Sigmoid colon (tissue), 6 donors: ENCODE measurements at regions not wholly inside any gene's neighbourhood (a gene's known extent, or its start where the extent isn't known, plus 50 kb on each side); places are given as distances from the start of the nearest gene placed in this dataset.
"Not testable (repeated sequence)": the region's sequence is repeated elsewhere in the genome, so short reads cannot be mapped to it uniquely, and the experiment has no call there.

ENCODE experiments used
- DNase-seq: peaks from one replicate; pipeline ENCODE4 v3.0.0-alpha.2; 2019
- H3K27ac ChIP-seq, 4 donors: fragments of 200-600 bp; sonication (generic); one replicate each; pipeline ENCODE4 v1.5.1; 2016 to 2019; ENCODE audit warnings: mild to moderate bottlenecking in 1 of 4
- H3K27me3 ChIP-seq, 3 donors: fragments of 200-600 bp; sonication (generic); one replicate each; pipeline ENCODE4 v1.5.1; 2019; ENCODE audit warnings: mild to moderate bottlenecking in 1 of 3
- H3K36me3 ChIP-seq, 4 donors: fragments of 200-600 bp; sonication (generic); one replicate each; pipeline ENCODE4 v1.5.1; 2016 to 2019
- H3K4me1 ChIP-seq, 4 donors: fragments of 200-600 bp; sonication (generic); one replicate each; pipeline ENCODE4 v1.5.1; 2017 to 2019
- H3K4me3 ChIP-seq, 4 donors: fragments of 200-600 bp; sonication (generic); one replicate each; pipeline ENCODE4 v1.5.1; 2017 to 2019; ENCODE audit warnings: mild to moderate bottlenecking in 2 of 4, moderate library complexity in 1 of 4
- H3K9me3 ChIP-seq, 4 donors: fragments of 200-600 bp in 3 of 4; sonication (generic) in 3 of 4; one replicate each; pipeline versions ENCODE4 v1.5.1 to v1.6.1; 2013 to 2019
- CTCF ChIP-seq, 4 experiments: fragments of 450-650 bp in 3 of 4; fragments of 200-600 bp in 1 of 4; IDR thresholded peaks; one replicate each; pipeline ENCODE4 v1.5.1; 2016 to 2019; ENCODE audit warnings: antibody characterized with exemption in 4 of 4, mild to moderate bottlenecking in 3 of 4, moderate library complexity in 2 of 4
- EP300 ChIP-seq, 4 donors: sonication (generic); formaldehyde crosslinking; IDR thresholded peaks; one replicate each; pipeline ENCODE4 v1.6.1; 2017; ENCODE audit warnings: antibody characterized with exemption in 4 of 4
- POLR2A ChIP-seq, 2 donors: fragments of 450-650 bp; IDR thresholded peaks; one replicate each; pipeline ENCODE4 v1.6.1; 2016; ENCODE audit warnings: antibody characterized with exemption in 2 of 2, mild to moderate bottlenecking in 2 of 2, moderate library complexity in 2 of 2
- POLR2AphosphoS5 ChIP-seq, 4 donors: sonication (generic); formaldehyde crosslinking; IDR thresholded peaks; one replicate each; pipeline ENCODE4 v1.6.1; 2017; ENCODE audit warnings: antibody characterized with exemption in 4 of 4
- WGBS, 2 donors: extraction: QIAGEN DNeasy Blood & Tissue Kit; methylation state at CpG; one replicate each; pipeline ENCODE4 v1.1.7; 2013; 5-methylcytosine and 5-hydroxymethylcytosine counted together
- intact Hi-C: fragments of 100-400 bp; cut with DNase I; formaldehyde crosslinking; loops from one replicate; pipeline ENCODE4 v1.15.1; 2023
- donor health status: healthy with polysubstance abuse.
- donor health status: healthy.

- H3K36me3 ChIP-seq, result no peaks in the 10 kb centered on the region
- no peaks in the 10 kb centered on the region for H3K27me3 ChIP-seq
- no peak overlapping the region for H3K4me3 ChIP-seq
- TF ChIP-seq EP300 (IDR thresholded peaks at IDR 0.05) (no peak), POLR2AphosphoS5 (IDR thresholded peaks at IDR 0.05) (no peak), CTCF (IDR thresholded peaks at IDR 0.05) (no peak), POLR2A (IDR thresholded peaks at IDR 0.05) (no peak)
- no peak for DNase-seq
- no peak overlapping the region for H3K27ac ChIP-seq
- WGBS, 2 donors, result 82% methylated on average over 4 of the region's 4 CpGs
- no peaks in the 10 kb centered on the region for H3K4me1 ChIP-seq
- no peaks in the 10 kb centered on the region for H3K9me3 ChIP-seq
- intact Hi-C loops, result no loop called here
These were observed 849.7 kb downstream of the TBL1XR1 start for GRCh38 chr3:176347424-176348146.

DNA sequence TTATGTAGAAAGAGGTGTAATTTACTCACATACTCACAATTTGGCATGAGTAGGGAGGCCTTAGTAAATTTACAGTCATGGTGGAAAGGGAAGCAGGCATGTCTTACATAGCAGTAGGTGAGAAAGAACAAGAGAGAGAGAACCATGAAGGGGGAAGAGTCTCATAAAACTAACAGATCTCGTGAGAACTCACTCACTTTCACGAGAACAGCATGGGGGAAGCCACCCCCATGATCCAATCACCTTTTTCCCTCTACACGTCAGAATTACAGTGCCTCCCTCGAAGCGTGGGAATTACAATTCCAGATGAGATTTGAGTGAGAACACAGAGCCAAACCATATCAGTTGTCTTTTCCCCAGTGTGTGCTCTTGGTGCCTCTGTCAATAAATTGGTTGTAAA, 855.3 kb downstream of the TBL1XR1 start:
- H3K36me3 ChIP-seq, result no peaks in the 10 kb centered on the region
- no peaks in the 10 kb centered on the region for H3K4me1 ChIP-seq
- DNase-seq, result no peak
- no peak overlapping the region for H3K27ac ChIP-seq
- H3K9me3 ChIP-seq, result no peaks in the 10 kb centered on the region
- no peaks in the 10 kb centered on the region for H3K27me3 ChIP-seq
- TF ChIP-seq CTCF (IDR thresholded peaks at IDR 0.05) (no peak), POLR2A (IDR thresholded peaks at IDR 0.05) (no peak), EP300 (IDR thresholded peaks at IDR 0.05) (no peak), POLR2AphosphoS5 (IDR thresholded peaks at IDR 0.05) (no peak)
- whole genome bisulfite sequencing, 2 donors, result 79 to 87% methylated on average over 5 of the region's 5 CpGs
- intact Hi-C loops, result no loop called here
- H3K4me3 ChIP-seq, result no peak overlapping the region

GRCh38 chr3:176328666-176329065, 868.6 kb downstream of the TBL1XR1 start:
- H3K4me1 ChIP-seq, result no peaks in the 10 kb centered on the region
- intact Hi-C loops, result no loop called here
- no peak overlapping the region for H3K27ac ChIP-seq
- DNase-seq, result no peak
- no peaks in the 10 kb centered on the region for H3K9me3 ChIP-seq
- H3K4me3 ChIP-seq, result no peak overlapping the region
- 88 to 93% methylated on average over 1 of the region's 1 CpG for WGBS, 2 donors
- no peak for TF ChIP-seq CTCF (IDR thresholded peaks at IDR 0.05)
- no peaks in the 10 kb centered on the region for H3K27me3 ChIP-seq
- no peaks in the 10 kb centered on the region for H3K36me3 ChIP-seq

DNA sequence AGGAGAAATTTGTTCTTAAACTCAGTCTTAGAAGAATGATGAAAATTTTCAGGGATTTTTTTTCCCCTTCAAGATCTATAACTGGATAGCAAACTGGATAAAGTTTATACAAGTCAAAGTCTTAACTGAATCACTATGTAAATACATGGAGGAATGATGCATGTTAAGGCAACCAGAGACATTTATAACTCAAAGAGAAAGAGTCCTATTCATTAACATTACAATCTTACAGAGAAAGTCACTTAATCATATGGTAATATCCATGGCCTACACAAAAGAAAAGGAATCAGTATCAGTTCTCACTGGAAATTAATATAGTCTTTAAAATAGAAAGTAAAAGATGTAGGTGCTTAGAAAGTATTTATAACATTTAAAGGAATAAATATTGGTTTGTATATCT, 869.1 kb downstream of the TBL1XR1 start:
- no peak for DNase-seq
- Histone ChIP-seq H3K36me3 (no peaks in the 10 kb centered on the region), H3K9me3 (no peaks in the 10 kb centered on the region), H3K4me1 (no peaks in the 10 kb centered on the region), H3K4me3 (no peak overlapping the region), H3K27me3 (no peaks in the 10 kb centered on the region), H3K27ac (no peak overlapping the region)
- TF ChIP-seq POLR2A (IDR thresholded peaks at IDR 0.05), result no peak
- no peak for TF ChIP-seq EP300 (IDR thresholded peaks at IDR 0.05)
- TF ChIP-seq CTCF (IDR thresholded peaks at IDR 0.05), result no peak
- no peak for TF ChIP-seq POLR2AphosphoS5 (IDR thresholded peaks at IDR 0.05)
- intact Hi-C loops, result no loop called here

- 67 to 70% methylated on average over 9 of the region's 9 CpGs for WGBS, 2 donors
These were observed 870.3 kb downstream of the TBL1XR1 start for GRCh38 chr3:176326894-176327490.

DNA sequence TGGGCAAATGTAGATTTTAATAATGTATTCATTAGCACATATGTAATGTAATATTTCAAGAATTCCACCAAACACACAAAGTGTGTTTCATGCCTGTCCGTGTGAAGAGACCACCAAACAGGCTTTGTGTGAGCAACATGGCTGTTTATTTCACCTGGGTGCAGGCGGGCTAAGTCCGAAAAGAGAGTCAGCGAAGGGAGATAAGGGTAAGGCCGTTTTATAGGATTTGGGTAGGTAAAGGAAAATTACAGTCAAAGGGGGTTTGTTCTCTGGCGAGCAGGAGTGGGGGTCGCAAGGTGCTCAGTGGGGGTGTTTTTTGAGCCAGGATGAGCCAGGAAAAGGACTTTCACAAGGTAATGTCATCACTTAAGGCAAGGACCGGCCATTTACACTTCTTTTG, 875.8 kb downstream of the TBL1XR1 start:
- H3K4me3 ChIP-seq, H3K4me1 ChIP-seq, H3K27ac ChIP-seq, DNase-seq, intact Hi-C loops, H3K27me3 ChIP-seq, H3K9me3 ChIP-seq, H3K36me3 ChIP-seq: not testable (repeated sequence)
- WGBS, 2 donors, result 87 to 90% methylated on average over 8 of the region's 8 CpGs

More at GRCh38 chr3:176326894-176327490, 870.3 kb downstream of the TBL1XR1 start:
- H3K4me3 ChIP-seq, H3K4me1 ChIP-seq, H3K27ac ChIP-seq, DNase-seq, H3K27me3 ChIP-seq, H3K9me3 ChIP-seq, H3K36me3 ChIP-seq, intact Hi-C loops: not testable (repeated sequence)
